ENCODE measurements at regions not wholly inside any gene's neighbourhood (a gene's known extent, or its start where the extent isn't known, plus 50 kb on each side); places are given as distances from the start of the nearest gene placed in this dataset.

DNA sequence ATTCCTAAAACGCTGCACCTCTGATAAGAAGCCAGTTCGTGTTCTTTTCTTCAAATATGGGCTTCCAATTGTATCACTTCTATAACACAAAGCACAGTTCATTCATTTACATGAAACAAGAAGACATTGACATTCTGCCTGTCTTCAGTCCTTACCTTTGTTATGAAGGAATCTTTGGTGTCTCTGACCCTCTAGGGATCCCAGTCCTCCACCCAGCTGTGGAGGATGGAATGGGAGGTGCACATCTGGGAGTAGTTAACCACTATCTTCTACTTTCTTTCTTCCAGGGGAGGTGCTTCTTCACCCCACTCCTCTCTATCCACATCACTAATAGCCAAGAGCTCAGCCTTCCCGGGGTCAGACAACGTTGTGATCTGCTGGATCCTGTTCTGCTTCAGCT, 233.4 kb downstream of the CDC5L start:
- FAIRE-seq (no peak), DNase-seq (no peak)
- intact Hi-C loops (cut with DNase I) = no loop called here
- H3K9me3 ChIP-seq (ENCODE audit: control insufficient read depth in 2 of 3, insufficient read depth in 1 of 3, low read length in 3 of 3) = no peaks in the 10 kb centered on the region
- peaks cover 0 to 3% (median 0%) of the 10 kb centered on the region in 3 donors for H3K4me1 ChIP-seq (ENCODE audit: control insufficient read depth in 2 of 3, insufficient read depth in 2 of 3, low read depth in 1 of 3, low read length in 3 of 3)
- H3K9ac ChIP-seq (ENCODE audit: low read length in 3 of 3) = no peak overlapping the region
- TF ChIP-seq, protein P1, sequence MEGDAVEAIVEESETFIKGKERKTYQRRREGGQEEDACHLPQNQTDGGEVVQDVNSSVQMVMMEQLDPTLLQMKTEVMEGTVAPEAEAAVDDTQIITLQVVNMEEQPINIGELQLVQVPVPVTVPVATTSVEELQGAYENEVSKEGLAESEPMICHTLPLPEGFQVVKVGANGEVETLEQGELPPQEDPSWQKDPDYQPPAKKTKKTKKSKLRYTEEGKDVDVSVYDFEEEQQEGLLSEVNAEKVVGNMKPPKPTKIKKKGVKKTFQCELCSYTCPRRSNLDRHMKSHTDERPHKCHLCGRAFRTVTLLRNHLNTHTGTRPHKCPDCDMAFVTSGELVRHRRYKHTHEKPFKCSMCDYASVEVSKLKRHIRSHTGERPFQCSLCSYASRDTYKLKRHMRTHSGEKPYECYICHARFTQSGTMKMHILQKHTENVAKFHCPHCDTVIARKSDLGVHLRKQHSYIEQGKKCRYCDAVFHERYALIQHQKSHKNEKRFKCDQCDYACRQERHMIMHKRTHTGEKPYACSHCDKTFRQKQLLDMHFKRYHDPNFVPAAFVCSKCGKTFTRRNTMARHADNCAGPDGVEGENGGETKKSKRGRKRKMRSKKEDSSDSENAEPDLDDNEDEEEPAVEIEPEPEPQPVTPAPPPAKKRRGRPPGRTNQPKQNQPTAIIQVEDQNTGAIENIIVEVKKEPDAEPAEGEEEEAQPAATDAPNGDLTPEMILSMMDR (IDR thresholded peaks at IDR 0.05; ENCODE audit: borderline replicate concordance, extremely low read depth, insufficient read depth) = no peak
- no peak overlapping the region for H3K4me3 ChIP-seq (ENCODE audit: low read length in 3 of 3)
- H3K27me3 ChIP-seq (ENCODE audit: control insufficient read depth, insufficient read depth, low read length) = no peaks in the 10 kb centered on the region
- H3K27ac ChIP-seq (ENCODE audit: low read depth in 2 of 2, low read length in 2 of 2) = no peak overlapping the region
- no peaks in the 10 kb centered on the region for H3K36me3 ChIP-seq (ENCODE audit: control insufficient read depth in 2 of 3, insufficient read depth in 3 of 3, low read length in 3 of 3)

DNA sequence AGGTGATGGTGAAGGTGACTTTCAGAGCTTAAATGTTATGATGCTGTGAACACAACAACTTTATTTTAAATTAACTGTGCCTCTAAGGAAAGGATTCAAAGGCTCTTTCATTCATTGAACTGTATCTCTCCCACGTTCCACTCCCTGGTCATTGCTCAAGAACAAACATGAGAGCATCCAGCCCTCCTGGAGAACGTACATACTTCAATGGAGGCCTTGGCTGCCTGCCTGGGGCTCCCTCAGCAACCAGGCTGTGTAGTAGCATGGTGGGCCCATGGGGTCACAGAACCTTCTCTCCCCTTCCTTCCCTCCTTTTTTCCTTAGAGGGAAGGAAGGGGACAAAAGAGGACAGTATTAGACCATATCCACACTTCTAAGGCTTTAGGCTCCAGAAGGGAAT, 234.3 kb downstream of the CDC5L start:
- Histone ChIP-seq H3K36me3 (ENCODE audit: control insufficient read depth in 2 of 3, insufficient read depth in 3 of 3, low read length in 3 of 3) (no peaks in the 10 kb centered on the region), H3K27me3 (ENCODE audit: control insufficient read depth, insufficient read depth, low read length) (no peaks in the 10 kb centered on the region), H3K27ac (ENCODE audit: low read depth in 2 of 2, low read length in 2 of 2) (no peak overlapping the region), H3K4me3 (ENCODE audit: low read length in 3 of 3) (no peak overlapping the region), H3K4me1 (ENCODE audit: control insufficient read depth in 2 of 3, insufficient read depth in 2 of 3, low read depth in 1 of 3, low read length in 3 of 3) (peaks cover 0 to 5% (median 0%) of the 10 kb centered on the region in 3 donors), H3K9ac (ENCODE audit: low read length in 3 of 3) (no peak overlapping the region), H3K9me3 (ENCODE audit: control insufficient read depth in 2 of 3, insufficient read depth in 1 of 3, low read length in 3 of 3) (no peaks in the 10 kb centered on the region)
- TF ChIP-seq, protein P1 (IDR thresholded peaks at IDR 0.05; ENCODE audit: borderline replicate concordance, extremely low read depth, insufficient read depth) = no peak
- no peak for DNase-seq
- intact Hi-C loops (cut with DNase I) = no loop called here
- FAIRE-seq = no peak

DNA sequence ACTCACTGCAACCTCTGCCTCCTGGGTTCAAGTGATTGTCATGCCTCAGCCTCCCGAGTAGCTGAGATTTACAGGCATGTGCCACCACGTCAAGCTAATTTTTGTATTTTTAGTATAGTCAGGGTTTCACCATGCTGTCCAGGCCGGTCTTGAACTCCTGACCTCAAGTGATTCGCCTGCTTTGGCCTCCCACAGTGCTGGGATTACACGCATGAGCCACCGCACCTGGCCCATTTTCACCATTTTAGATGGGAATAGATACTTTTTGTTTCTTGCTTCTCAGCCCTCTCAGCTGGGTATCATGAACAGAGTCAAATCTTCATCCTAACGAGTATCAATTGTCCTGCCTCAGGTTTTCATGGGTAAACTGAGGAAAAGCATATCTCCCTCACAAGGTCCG, 235.0 kb downstream of the CDC5L start:
- FAIRE-seq (no peak), DNase-seq (no peak)
- Histone ChIP-seq H3K27me3 (ENCODE audit: control insufficient read depth, insufficient read depth, low read length) (no peaks in the 10 kb centered on the region), H3K36me3 (ENCODE audit: control insufficient read depth in 2 of 3, insufficient read depth in 3 of 3, low read length in 3 of 3) (no peaks in the 10 kb centered on the region), H3K4me1 (ENCODE audit: control insufficient read depth in 2 of 3, insufficient read depth in 2 of 3, low read depth in 1 of 3, low read length in 3 of 3) (peaks cover 0 to 5% (median 0%) of the 10 kb centered on the region in 3 donors), H3K9me3 (ENCODE audit: control insufficient read depth in 2 of 3, insufficient read depth in 1 of 3, low read length in 3 of 3) (no peaks in the 10 kb centered on the region), H3K9ac (ENCODE audit: low read length in 3 of 3) (no peak overlapping the region), H3K27ac (ENCODE audit: low read depth in 2 of 2, low read length in 2 of 2) (no peak overlapping the region), H3K4me3 (ENCODE audit: low read length in 3 of 3) (no peak overlapping the region)
- intact Hi-C loops (cut with DNase I) = no loop called here
- TF ChIP-seq, protein P1 (IDR thresholded peaks at IDR 0.05; ENCODE audit: borderline replicate concordance, extremely low read depth, insufficient read depth) = no peak

DNA sequence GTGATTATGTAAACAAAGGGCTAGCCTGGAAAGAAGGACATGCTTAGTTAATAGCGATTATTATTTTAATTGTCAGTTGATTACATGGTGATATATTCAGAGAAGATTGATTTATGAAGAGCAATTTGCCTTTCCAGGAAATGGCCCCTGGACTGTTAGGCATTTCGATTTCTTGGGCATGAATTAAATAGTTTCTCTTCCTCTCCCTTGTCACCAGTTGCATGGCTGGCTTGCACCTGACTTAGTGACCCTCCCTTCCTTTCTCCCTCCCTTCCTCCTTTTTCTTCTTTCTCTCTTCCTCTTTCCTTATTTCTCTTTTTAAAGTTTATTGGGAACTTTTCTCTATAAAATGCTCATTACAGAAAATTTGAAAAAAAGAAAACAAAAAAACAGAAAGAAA, 235.4 kb downstream of the CDC5L start:
- TF ChIP-seq, protein P1 (IDR thresholded peaks at IDR 0.05; ENCODE audit: borderline replicate concordance, extremely low read depth, insufficient read depth) = no peak
- Histone ChIP-seq H3K36me3 (ENCODE audit: control insufficient read depth in 2 of 3, insufficient read depth in 3 of 3, low read length in 3 of 3) (no peaks in the 10 kb centered on the region), H3K4me3 (ENCODE audit: low read length in 3 of 3) (no peak overlapping the region), H3K27me3 (ENCODE audit: control insufficient read depth, insufficient read depth, low read length) (no peaks in the 10 kb centered on the region), H3K4me1 (ENCODE audit: control insufficient read depth in 2 of 3, insufficient read depth in 2 of 3, low read depth in 1 of 3, low read length in 3 of 3) (peaks cover 0 to 5% (median 0%) of the 10 kb centered on the region in 3 donors), H3K9me3 (ENCODE audit: control insufficient read depth in 2 of 3, insufficient read depth in 1 of 3, low read length in 3 of 3) (no peaks in the 10 kb centered on the region), H3K9ac (ENCODE audit: low read length in 3 of 3) (no peak overlapping the region), H3K27ac (ENCODE audit: low read depth in 2 of 2, low read length in 2 of 2) (no peak overlapping the region)
- intact Hi-C loops (cut with DNase I) = no loop called here
- no peak for DNase-seq
- FAIRE-seq = peak; percentile 21

All from kidney (tissue), 13 donors.